H9 (cell line): ENCODE measurements at regions not wholly inside any gene's neighbourhood (a gene's known extent, or its start where the extent isn't known, plus 50 kb on each side); places are given as distances from the start of the nearest gene placed in this dataset.

Experiments
- DNase-seq: peaks from one replicate; pipeline ENCODE4 v3.0.0-alpha.2; 2017
- H2AFZ ChIP-seq: one replicate; pipeline ENCODE4 v1.6.1; 2013; ENCODE audit warnings: mild to moderate bottlenecking, low read length, control low read depth, moderate library complexity
- H2AK5ac ChIP-seq: 2 replicates; pipeline ENCODE4 v1.6.1; 2013; ENCODE audit warnings: low read length, control low read depth, mixed read lengths; ENCODE audit not compliant: insufficient read length
- H2BK120ac ChIP-seq: one replicate; pipeline ENCODE4 v1.6.1; 2013; ENCODE audit warnings: low read depth, mild to moderate bottlenecking, low read length, control low read depth, inconsistent platforms; ENCODE audit not compliant: poor library complexity, severe bottlenecking
- H2BK12ac ChIP-seq: 2 replicates; pipeline ENCODE4 v1.6.1; 2013; ENCODE audit warnings: low read length, control low read depth, mixed read lengths, low read depth; ENCODE audit not compliant: insufficient read length
- H2BK15ac ChIP-seq: 2 replicates; pipeline ENCODE4 v1.6.1; 2013; ENCODE audit warnings: low read depth, low read length, control low read depth
- H2BK20ac ChIP-seq: one replicate; pipeline ENCODE4 v1.6.1; 2013; ENCODE audit warnings: low read depth, mild to moderate bottlenecking, low read length, control low read depth, inconsistent platforms; ENCODE audit not compliant: poor library complexity, severe bottlenecking
- H2BK5ac ChIP-seq: 2 replicates; pipeline ENCODE4 v1.6.1; 2013; ENCODE audit warnings: low read length, control low read depth, mixed read lengths; ENCODE audit not compliant: insufficient read length
- H3K14ac ChIP-seq: 2 replicates; pipeline ENCODE4 v1.6.1; 2013; ENCODE audit warnings: low read length, control low read depth; ENCODE audit not compliant: insufficient read depth
- H3K18ac ChIP-seq: 2 replicates; pipeline ENCODE4 v1.6.1; 2013; ENCODE audit warnings: low read depth, mild to moderate bottlenecking, mixed read lengths, low read length, control low read depth; ENCODE audit not compliant: insufficient read length
- H3K23ac ChIP-seq: 2 replicates; pipeline ENCODE4 v1.6.1; 2013; ENCODE audit warnings: low read length, control low read depth, mixed read lengths, low read depth; ENCODE audit not compliant: insufficient read length
- H3K23me2 ChIP-seq: 2 replicates; pipeline ENCODE4 v1.6.1; 2013; ENCODE audit warnings: low read depth, mild to moderate bottlenecking, mixed read lengths, low read length, control low read depth; ENCODE audit not compliant: insufficient read length, poor library complexity, severe bottlenecking
- H3K27ac ChIP-seq: 2 replicates; pipeline ENCODE4 v1.5.1; 2013; ENCODE audit warnings: low read length, control low read depth, mixed read lengths, low read depth; ENCODE audit not compliant: insufficient read length
- H3K27me3 ChIP-seq: 2 replicates; pipeline ENCODE4 v1.6.1; 2013; ENCODE audit warnings: low read length, control low read depth, inconsistent platforms; ENCODE audit not compliant: insufficient read depth
- H3K4ac ChIP-seq: 2 replicates; pipeline ENCODE4 v1.6.1; 2013; ENCODE audit warnings: low read depth, mild to moderate bottlenecking, control low read depth, inconsistent platforms, low read length, moderate library complexity
- H3K4me1 ChIP-seq: 2 replicates; pipeline ENCODE4 v1.6.1; 2013; ENCODE audit warnings: low read length, control low read depth, inconsistent platforms; ENCODE audit not compliant: insufficient read depth
- H3K4me2 ChIP-seq: 2 replicates; pipeline ENCODE4 v1.6.1; 2013; ENCODE audit warnings: low read length, control low read depth, mixed read lengths; ENCODE audit not compliant: insufficient read length, insufficient read depth
- H3K56ac ChIP-seq: 2 replicates; pipeline ENCODE4 v1.6.1; 2013; ENCODE audit warnings: low read depth, mild to moderate bottlenecking, mixed read lengths, low read length, control low read depth; ENCODE audit not compliant: insufficient read length
- H3K79me1 ChIP-seq: 2 replicates; pipeline ENCODE4 v1.6.1; 2013; ENCODE audit warnings: low read depth, mild to moderate bottlenecking, moderate library complexity, low read length, control low read depth, inconsistent platforms; ENCODE audit not compliant: insufficient read depth, poor library complexity, severe bottlenecking
- H3K79me2 ChIP-seq: 2 replicates; pipeline ENCODE4 v1.6.1; 2013; ENCODE audit warnings: low read length, control low read depth, inconsistent platforms; ENCODE audit not compliant: insufficient read depth
- H3K9ac ChIP-seq: 2 replicates; pipeline ENCODE4 v1.6.1; 2013; ENCODE audit warnings: low read length, control low read depth, mixed read lengths; ENCODE audit not compliant: insufficient read length; ENCODE audit errors: extremely low read depth
- H3K9me3 ChIP-seq: one replicate; pipeline ENCODE4 v1.6.1; 2013; ENCODE audit warnings: low read depth, low read length, inconsistent platforms; ENCODE audit not compliant: control insufficient read depth
- H3T11ph ChIP-seq: one replicate; pipeline ENCODE4 v1.6.1; 2013; ENCODE audit warnings: mild to moderate bottlenecking, low read length, control low read depth, inconsistent platforms
- H4K20me1 ChIP-seq: one replicate; pipeline ENCODE4 v1.6.1; 2013; ENCODE audit not compliant: control insufficient read depth, insufficient read length, insufficient read depth
- H4K5ac ChIP-seq: 2 replicates; pipeline ENCODE4 v1.6.1; 2013; ENCODE audit warnings: low read depth, mild to moderate bottlenecking, mixed read lengths, low read length, control low read depth; ENCODE audit not compliant: insufficient read length
- H4K8ac ChIP-seq: replicated peaks from 2 replicates; pipeline ENCODE4 v1.6.1; 2013; ENCODE audit warnings: low read length, control low read depth, mixed read lengths, low read depth; ENCODE audit not compliant: insufficient read length
- H4K91ac ChIP-seq: 2 replicates; pipeline ENCODE4 v1.6.1; 2013; ENCODE audit warnings: low read depth, mild to moderate bottlenecking, moderate library complexity, mixed read lengths, low read length, control low read depth; ENCODE audit not compliant: insufficient read length
- H3K27ac Mint-ChIP-seq, 3 experiments: 2 replicates in 2 of 3; 3 replicates in 1 of 3; pipeline ENCODE4 v1.8.0; 2020 to 2021; ENCODE audit warnings: mixed read lengths in 3 of 3, mild to moderate bottlenecking in 1 of 3, moderate library complexity in 1 of 3
- H3K27me3 Mint-ChIP-seq: 2 replicates; pipeline ENCODE4 v1.8.0; 2021; ENCODE audit warnings: low read depth, mild to moderate bottlenecking, moderate library complexity, mixed read lengths
- H3K36me3 Mint-ChIP-seq, 3 experiments: 2 replicates in 2 of 3; 3 replicates in 1 of 3; pipeline ENCODE4 v1.8.0; 2020 to 2021; ENCODE audit warnings: low read depth in 3 of 3, mixed read lengths in 3 of 3; ENCODE audit not compliant: insufficient read depth in 1 of 3
- H3K4me1 Mint-ChIP-seq, 2 experiments: 2 replicates each; pipeline ENCODE4 v1.8.0; 2020; ENCODE audit warnings: mixed read lengths in 2 of 2
- H3K4me3 Mint-ChIP-seq, 2 experiments: 2 replicates in 1 of 2; 3 replicates in 1 of 2; pipeline ENCODE4 v1.8.0; 2020 to 2021; ENCODE audit warnings: mild to moderate bottlenecking in 2 of 2, mixed read lengths in 2 of 2, moderate library complexity in 1 of 2
- H3K9me3 Mint-ChIP-seq, 2 experiments: 2 replicates in 1 of 2; 3 replicates in 1 of 2; pipeline ENCODE4 v1.8.0; 2020; ENCODE audit warnings: mild to moderate bottlenecking in 2 of 2, mixed read lengths in 2 of 2, moderate library complexity in 1 of 2
- CTCF ChIP-seq: fragments of 200-600 bp; sonication (generic); conservative IDR thresholded peaks from 3 replicates; pipeline ENCODE4 v1.8.0; 2021; ENCODE audit warnings: antibody characterized with exemption, mild to moderate bottlenecking
- WGBS: extraction: QIAGEN DNeasy Blood & Tissue Kit; methylation state at CpG from one replicate; pipeline ENCODE4 v1.1.7; 2013; ENCODE audit warnings: missing lambda C conversion rate, low lambda C conversion rate, mixed read lengths; ENCODE audit not compliant: insufficient read length; ENCODE audit errors: extremely low coverage; 5-methylcytosine and 5-hydroxymethylcytosine counted together

DNA sequence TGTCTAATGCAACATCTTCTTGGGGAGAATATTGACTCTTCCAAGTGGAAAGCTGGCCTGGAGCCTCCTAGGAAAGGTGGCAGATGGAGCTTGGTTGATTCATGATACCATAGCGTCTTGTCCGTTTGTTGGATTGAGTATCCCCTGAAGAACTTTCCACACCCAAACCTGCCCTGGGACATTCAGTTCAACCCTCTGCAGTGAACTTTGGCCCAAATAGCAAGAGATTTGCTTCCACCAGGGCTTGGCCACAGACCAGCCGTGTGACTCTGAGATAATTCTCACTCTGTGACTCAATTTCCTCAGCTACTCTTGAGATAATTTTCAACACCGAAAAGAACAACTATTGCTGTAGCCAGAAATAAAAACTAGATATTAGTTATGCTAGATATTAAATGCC is 108.0 kb upstream of the RAD23B start:
- Histone ChIP-seq H2BK20ac (no peak overlapping the region), H3K9me3 (no peaks in the 10 kb centered on the region), H3K4ac (no peak overlapping the region), H3K79me2 (no peaks in the 10 kb centered on the region), H2BK12ac (no peak overlapping the region), H3K23ac (no peak overlapping the region), H4K8ac (no peak overlapping the region), H2AFZ (no peak overlapping the region), H3K27ac (no peak overlapping the region), H2BK120ac (no peak overlapping the region), H4K5ac (no peak overlapping the region), H3K4me1 (0 out of 2 replicates have a peak, but pooled peaks cover 3% of the 10 kb centered on the region), H3K23me2 (no peaks in the 10 kb centered on the region), H3K9ac (no peak overlapping the region), H3K14ac (no peak overlapping the region), H4K20me1 (no peaks in the 10 kb centered on the region), H3K18ac (no peak overlapping the region), H2AK5ac (no peak overlapping the region), H2BK15ac (no peak overlapping the region), H3K79me1 (no peaks in the 10 kb centered on the region), H3T11ph (no peak overlapping the region), H3K4me2 (no peak overlapping the region), H4K91ac (no peak overlapping the region), H3K27me3 (no peaks in the 10 kb centered on the region), H2BK5ac (no peak overlapping the region), H3K56ac (no peak overlapping the region)
- DNase-seq = no peak
- H3K4me3 Mint-ChIP-seq = no peak overlapping the region
- no peaks in the 10 kb centered on the region; a peak in 1 of 5 replicates for H3K9me3 Mint-ChIP-seq
- H3K27me3 Mint-ChIP-seq = no peaks in the 10 kb centered on the region; the same call in 1 of the 2 replicates
- H3K36me3 Mint-ChIP-seq = no peaks in the 10 kb centered on the region
- WGBS = no CpG with 5 or more reads among the region's 4 CpGs
- TF ChIP-seq CTCF = no peak
- peaks cover 18 to 21% of the 10 kb centered on the region in 2 experiments for H3K4me1 Mint-ChIP-seq
- no peak overlapping the region for H3K27ac Mint-ChIP-seq
